Ascending aorta (tissue), 2 donors: ENCODE measurements at regions not wholly inside any gene's neighbourhood (a gene's known extent, or its start where the extent isn't known, plus 50 kb on each side); places are given as distances from the start of the nearest gene placed in this dataset.

Experiments
- DNase-seq, 2 donors: peaks; one replicate each; pipeline ENCODE4 v3.0.0-alpha.2; 2019; ENCODE audit warnings: low spot score in 2 of 2
- H3K27ac ChIP-seq, 2 donors: fragments of 200-600 bp; sonication (generic); one replicate each; pipeline ENCODE4 v1.5.1; 2016 to 2017; ENCODE audit warnings: mild to moderate bottlenecking in 1 of 2
- H3K27me3 ChIP-seq: fragments of 200-600 bp; sonication (generic); one replicate; pipeline ENCODE4 v1.5.1; 2017
- H3K36me3 ChIP-seq, 2 donors: fragments of 200-600 bp; sonication (generic); one replicate each; pipeline ENCODE4 v1.5.1; 2016
- H3K4me1 ChIP-seq, 2 donors: fragments of 200-600 bp; sonication (generic); one replicate each; pipeline ENCODE4 v1.5.1; 2016 to 2017; ENCODE audit warnings: mild to moderate bottlenecking in 1 of 2
- H3K4me3 ChIP-seq, 2 donors: fragments of 200-600 bp; sonication (generic); one replicate each; pipeline ENCODE4 v1.5.1; 2016 to 2017; ENCODE audit warnings: mild to moderate bottlenecking in 1 of 2
- H3K9me3 ChIP-seq, 2 donors: fragments of 200-600 bp; sonication (generic); one replicate each; pipeline ENCODE4 v1.5.1; 2016
- intact Hi-C: fragments of 100-400 bp; cut with DNase I; formaldehyde crosslinking; loops from one replicate; pipeline ENCODE4 v1.15.1; 2023
- TF ChIP-seq, protein P1 (sequence below), 3 experiments: fragments of 200-600 bp in 2 of 3; fragments of 450-650 bp in 1 of 3; sonication (generic) in 2 of 3; IDR thresholded peaks; one replicate each; pipeline ENCODE4 v1.5.1; 2016 to 2019; ENCODE audit warnings: antibody characterized with exemption in 3 of 3, mild to moderate bottlenecking in 1 of 3, moderate library complexity in 1 of 3

DNA sequence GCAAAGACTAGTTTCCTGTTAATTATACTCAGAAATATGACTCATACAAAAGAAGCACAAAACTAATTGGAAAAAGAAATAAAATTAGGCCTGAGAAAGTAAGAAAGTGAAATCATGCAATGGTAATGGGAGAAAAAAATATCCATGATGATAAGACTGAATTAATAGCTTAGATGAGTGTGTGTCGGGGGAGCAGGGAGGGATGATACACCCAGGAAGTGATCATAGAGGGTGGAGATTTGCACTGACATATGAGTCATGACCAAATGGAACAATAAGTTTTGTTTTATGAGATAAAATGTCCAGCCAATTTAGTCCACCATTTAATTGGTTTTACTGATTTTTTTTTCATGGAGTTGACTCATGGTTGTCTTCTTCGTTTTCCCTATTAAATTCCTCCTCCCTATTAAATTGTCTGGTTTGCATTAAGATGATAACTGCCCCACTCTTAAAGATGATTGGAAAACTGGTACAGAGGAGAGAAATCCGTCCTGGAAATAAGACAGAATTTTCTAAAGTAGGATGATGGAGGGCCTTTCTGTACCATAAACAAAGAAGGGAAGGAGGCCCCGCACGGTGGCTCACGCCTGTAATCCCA, 111.7 kb upstream of the KCNJ6 start:
- no peaks in the 10 kb centered on the region for H3K27me3 ChIP-seq
- TF ChIP-seq, protein P1, sequence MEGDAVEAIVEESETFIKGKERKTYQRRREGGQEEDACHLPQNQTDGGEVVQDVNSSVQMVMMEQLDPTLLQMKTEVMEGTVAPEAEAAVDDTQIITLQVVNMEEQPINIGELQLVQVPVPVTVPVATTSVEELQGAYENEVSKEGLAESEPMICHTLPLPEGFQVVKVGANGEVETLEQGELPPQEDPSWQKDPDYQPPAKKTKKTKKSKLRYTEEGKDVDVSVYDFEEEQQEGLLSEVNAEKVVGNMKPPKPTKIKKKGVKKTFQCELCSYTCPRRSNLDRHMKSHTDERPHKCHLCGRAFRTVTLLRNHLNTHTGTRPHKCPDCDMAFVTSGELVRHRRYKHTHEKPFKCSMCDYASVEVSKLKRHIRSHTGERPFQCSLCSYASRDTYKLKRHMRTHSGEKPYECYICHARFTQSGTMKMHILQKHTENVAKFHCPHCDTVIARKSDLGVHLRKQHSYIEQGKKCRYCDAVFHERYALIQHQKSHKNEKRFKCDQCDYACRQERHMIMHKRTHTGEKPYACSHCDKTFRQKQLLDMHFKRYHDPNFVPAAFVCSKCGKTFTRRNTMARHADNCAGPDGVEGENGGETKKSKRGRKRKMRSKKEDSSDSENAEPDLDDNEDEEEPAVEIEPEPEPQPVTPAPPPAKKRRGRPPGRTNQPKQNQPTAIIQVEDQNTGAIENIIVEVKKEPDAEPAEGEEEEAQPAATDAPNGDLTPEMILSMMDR (IDR thresholded peaks at IDR 0.05): no peak
- H3K27ac ChIP-seq: no peak overlapping the region
- intact Hi-C loops: no loop called here
- DNase-seq: no peak
- no peaks in the 10 kb centered on the region for H3K9me3 ChIP-seq
- H3K4me3 ChIP-seq: no peak overlapping the region
- no peaks in the 10 kb centered on the region for H3K4me1 ChIP-seq
- no peaks in the 10 kb centered on the region for H3K36me3 ChIP-seq

DNA sequence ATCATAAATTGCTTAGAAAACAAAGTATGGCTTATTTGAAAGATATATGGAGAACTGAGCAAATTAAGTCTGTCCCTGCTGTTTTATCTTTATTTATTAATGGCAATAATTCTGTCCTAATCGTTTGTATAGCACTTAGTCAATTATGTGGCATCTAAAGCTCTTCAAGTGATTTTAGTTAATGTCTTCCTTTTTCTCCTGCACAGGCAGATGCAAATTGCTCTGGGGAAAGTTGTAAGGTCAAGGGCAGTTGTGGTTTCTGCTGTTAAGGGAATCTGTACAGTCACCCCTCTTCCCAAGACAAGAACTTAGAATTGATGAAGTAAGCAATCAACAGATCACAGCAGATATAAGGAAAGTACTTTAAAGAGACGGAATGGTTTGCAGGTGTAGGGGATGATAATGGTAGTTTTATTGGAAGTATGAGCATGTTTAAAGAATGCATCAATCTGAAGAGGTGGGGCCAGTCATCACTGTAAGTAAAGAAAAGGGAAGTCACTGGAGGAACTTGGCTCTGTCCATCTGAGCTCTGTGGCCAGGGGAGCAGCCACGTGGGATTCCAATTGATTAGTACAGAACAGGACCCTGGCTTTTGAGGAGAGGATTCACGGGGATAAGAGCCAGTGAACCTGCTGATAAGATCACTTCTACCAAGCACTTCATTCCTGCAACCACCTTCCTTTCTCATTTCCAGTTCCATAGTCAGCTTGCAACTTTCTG, 116.0 kb upstream of the KCNJ6 start:
- Histone ChIP-seq H3K4me3 (no peak overlapping the region), H3K27me3 (no peaks in the 10 kb centered on the region), H3K9me3 (no peaks in the 10 kb centered on the region), H3K4me1 (no peaks in the 10 kb centered on the region), H3K27ac (no peak overlapping the region), H3K36me3 (no peaks in the 10 kb centered on the region)
- intact Hi-C loops: no loop called here
- no peak for DNase-seq
- TF ChIP-seq, protein P1 (IDR thresholded peaks at IDR 0.05): no peak

DNA sequence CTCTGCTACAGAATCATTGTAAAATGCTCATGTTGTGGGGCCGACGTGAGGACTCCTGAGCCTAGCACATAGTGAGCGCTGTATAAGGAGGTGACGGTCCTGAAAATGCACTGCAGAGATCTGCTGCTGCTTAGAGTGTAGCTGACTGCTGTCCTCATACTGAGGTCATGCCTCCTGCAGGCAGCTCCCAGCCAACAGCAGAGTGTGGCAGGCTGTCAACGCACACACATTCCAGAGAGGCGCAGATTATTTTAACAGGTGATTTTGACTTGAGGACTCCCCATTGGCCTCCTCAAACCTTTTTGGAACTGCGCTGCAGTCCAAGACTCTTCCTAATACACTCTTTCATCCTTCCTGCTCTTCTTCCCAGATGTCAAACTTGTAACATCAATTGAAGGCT, 119.8 kb upstream of the KCNJ6 start:
- H3K4me3 ChIP-seq: no peak overlapping the region
- H3K9me3 ChIP-seq: no peaks in the 10 kb centered on the region
- H3K4me1 ChIP-seq: no peaks in the 10 kb centered on the region
- H3K36me3 ChIP-seq: no peaks in the 10 kb centered on the region
- TF ChIP-seq, protein P1 (IDR thresholded peaks at IDR 0.05): no peak
- intact Hi-C loops: no loop called here
- no peak for DNase-seq
- H3K27ac ChIP-seq: no peak overlapping the region
- H3K27me3 ChIP-seq: no peaks in the 10 kb centered on the region

DNA sequence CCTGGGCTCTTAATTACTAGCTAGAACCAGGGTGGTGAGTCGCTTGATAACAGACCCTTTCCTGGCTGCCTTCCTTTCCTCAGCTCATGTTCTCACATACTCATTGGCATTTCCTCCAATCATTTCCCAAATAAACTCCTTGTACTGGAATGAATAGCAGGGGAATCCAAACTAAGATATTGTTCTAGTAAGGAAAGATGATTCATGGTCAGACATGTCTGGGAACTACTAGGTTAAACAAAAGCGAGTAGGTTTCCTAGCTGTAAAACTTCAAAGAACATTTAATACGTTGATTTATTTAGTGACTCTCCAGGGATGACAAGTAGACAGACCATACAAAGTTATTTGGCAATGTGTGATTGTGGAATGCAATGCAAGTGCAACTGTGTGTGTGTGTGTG, 121.2 kb upstream of the KCNJ6 start:
- TF ChIP-seq, protein P1 (IDR thresholded peaks at IDR 0.05): no peak

DNA sequence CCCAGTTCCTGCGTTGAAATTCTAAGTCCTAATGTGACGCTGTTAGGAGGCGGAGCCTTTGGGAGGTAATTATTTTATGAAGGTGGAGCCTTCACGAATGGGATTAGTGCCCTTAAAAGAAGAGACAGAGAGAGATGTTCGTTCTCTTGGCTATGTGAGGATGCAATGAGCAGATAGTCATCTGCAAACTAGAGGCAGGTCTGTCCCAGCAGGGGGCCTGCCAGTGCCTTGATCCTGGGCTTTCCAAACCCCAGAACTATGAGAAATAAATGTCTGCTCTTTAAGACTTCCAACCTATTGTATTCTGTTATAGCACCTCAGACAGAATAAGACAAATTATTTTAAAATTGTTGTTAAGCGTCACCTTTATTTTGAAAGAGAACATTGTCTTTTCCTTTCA, 123.1 kb upstream of the KCNJ6 start:
- Histone ChIP-seq H3K36me3 (no peaks in the 10 kb centered on the region), H3K27ac (no peak overlapping the region), H3K4me3 (no peak overlapping the region), H3K9me3 (no peaks in the 10 kb centered on the region), H3K4me1 (no peaks in the 10 kb centered on the region), H3K27me3 (no peaks in the 10 kb centered on the region)
- intact Hi-C loops: no loop called here
- TF ChIP-seq, protein P1 (IDR thresholded peaks at IDR 0.05): no peak
- DNase-seq: no peak

More for the DNA sequence above, 121.2 kb upstream of the KCNJ6 start:
- intact Hi-C loops: no loop called here
- Histone ChIP-seq H3K27me3 (no peaks in the 10 kb centered on the region), H3K4me1 (no peaks in the 10 kb centered on the region), H3K9me3 (no peaks in the 10 kb centered on the region), H3K27ac (no peak overlapping the region), H3K4me3 (no peak overlapping the region), H3K36me3 (no peaks in the 10 kb centered on the region)
- DNase-seq: no peak
